ENCODE measurements at regions not wholly inside any gene's neighbourhood (a gene's known extent, or its start where the extent isn't known, plus 50 kb on each side); places are given as distances from the start of the nearest gene placed in this dataset.

GRCh38 chr22:49460592-49461281 lies 366.9 kb downstream of the BRD1 start:
- peaks cover 0 to 27% (median 0%) of the 10 kb centered on the region in 7 donors for H3K27me3 ChIP-seq (replicated peaks in 1 of 7)
- no peaks in the 10 kb centered on the region for H3K4me1 ChIP-seq
- intact Hi-C loops (cut with DNase I; ENCODE audit: low total_unique reads): no loop called here
- TF ChIP-seq POLR2AphosphoS5 (IDR thresholded peaks at IDR 0.05): no peak
- no peak for TF ChIP-seq CTCF (IDR thresholded peaks at IDR 0.05 in 8 of 11, conservative IDR thresholded peaks at IDR 0.05 in 3 of 11)
- no peaks in the 10 kb centered on the region for H3K9me3 ChIP-seq
- H3K36me3 ChIP-seq: no peaks in the 10 kb centered on the region
- 54 to 66% (median 61%) methylated on average over 15 of the region's 15 CpGs for WGBS, 5 donors
- H3K4me3 ChIP-seq: no peak overlapping the region
- no peak overlapping the region for H3K27ac ChIP-seq
- DNase-seq: no peak

- no peaks in the 10 kb centered on the region for H3K36me3 ChIP-seq
- no peak overlapping the region for H3K27ac ChIP-seq
- peaks cover 0 to 33% (median 0%) of the 10 kb centered on the region in 7 donors for H3K27me3 ChIP-seq (replicated peaks in 1 of 7)
- H3K9me3 ChIP-seq: no peaks in the 10 kb centered on the region
- H3K4me1 ChIP-seq: no peaks in the 10 kb centered on the region
- intact Hi-C loops (cut with DNase I; ENCODE audit: low total_unique reads): no loop called here
- TF ChIP-seq POLR2AphosphoS5 (IDR thresholded peaks at IDR 0.05) (no peak), CTCF (IDR thresholded peaks at IDR 0.05 in 8 of 11, conservative IDR thresholded peaks at IDR 0.05 in 3 of 11) (no peak), POLR2A (IDR thresholded peaks at IDR 0.05) (no peak)
- no peak for DNase-seq
- H3K4me3 ChIP-seq: no peak overlapping the region
- WGBS, 5 donors: 60 to 83% (median 74%) methylated on average over 5 of the region's 5 CpGs
These were observed 367.6 kb downstream of the BRD1 start for GRCh38 chr22:49460091-49460490.

- H3K27me3 ChIP-seq (replicated peaks in 1 of 7): peaks cover 0 to 36% (median 0%) of the 10 kb centered on the region in 7 donors
- H3K4me1 ChIP-seq: no peaks in the 10 kb centered on the region
- intact Hi-C loops (cut with DNase I; ENCODE audit: low total_unique reads): no loop called here
- H3K4me3 ChIP-seq: no peak overlapping the region
- no peaks in the 10 kb centered on the region for H3K36me3 ChIP-seq
- no peak for TF ChIP-seq CTCF (IDR thresholded peaks at IDR 0.05 in 8 of 11, conservative IDR thresholded peaks at IDR 0.05 in 3 of 11)
- TF ChIP-seq POLR2AphosphoS5 (IDR thresholded peaks at IDR 0.05): no peak
- TF ChIP-seq POLR2A (IDR thresholded peaks at IDR 0.05): no peak
- no peak for DNase-seq
- 91 to 96% (median 96%) methylated on average over 13 to 15 of the region's 15 CpGs for WGBS, 5 donors
- H3K9me3 ChIP-seq: no peaks in the 10 kb centered on the region
- H3K27ac ChIP-seq: no peak overlapping the region
These were observed 369.0 kb downstream of the BRD1 start for GRCh38 chr22:49458708-49459099.

GRCh38 chr22:49457946-49458707 lies 369.5 kb downstream of the BRD1 start:
- Histone ChIP-seq H3K4me1 (no peaks in the 10 kb centered on the region), H3K27me3 (replicated peaks in 1 of 7) (peaks cover 0 to 36% (median 0%) of the 10 kb centered on the region in 7 donors), H3K9me3 (no peaks in the 10 kb centered on the region), H3K4me3 (no peak overlapping the region), H3K27ac (no peak overlapping the region), H3K36me3 (no peaks in the 10 kb centered on the region)
- DNase-seq: no peak
- WGBS, 5 donors: 84 to 94% (median 92%) methylated on average over 11 to 14 of the region's 14 CpGs
- no peak for TF ChIP-seq POLR2A (IDR thresholded peaks at IDR 0.05)
- no peak for TF ChIP-seq POLR2AphosphoS5 (IDR thresholded peaks at IDR 0.05)
- no peak for TF ChIP-seq CTCF (IDR thresholded peaks at IDR 0.05 in 8 of 11, conservative IDR thresholded peaks at IDR 0.05 in 3 of 11)
- intact Hi-C loops (cut with DNase I; ENCODE audit: low total_unique reads): no loop called here

Data from spleen (tissue), 11 donors.